NCI-H2029 (cell line): ENCODE measurements at regions not wholly inside any gene's neighbourhood (a gene's known extent, or its start where the extent isn't known, plus 50 kb on each side); places are given as distances from the start of the nearest gene placed in this dataset.

Experiments used
- DNase-seq: peaks from one replicate; lab custom pipeline; 2025; lab: John Stamatoyannopoulos, UW

DNA sequence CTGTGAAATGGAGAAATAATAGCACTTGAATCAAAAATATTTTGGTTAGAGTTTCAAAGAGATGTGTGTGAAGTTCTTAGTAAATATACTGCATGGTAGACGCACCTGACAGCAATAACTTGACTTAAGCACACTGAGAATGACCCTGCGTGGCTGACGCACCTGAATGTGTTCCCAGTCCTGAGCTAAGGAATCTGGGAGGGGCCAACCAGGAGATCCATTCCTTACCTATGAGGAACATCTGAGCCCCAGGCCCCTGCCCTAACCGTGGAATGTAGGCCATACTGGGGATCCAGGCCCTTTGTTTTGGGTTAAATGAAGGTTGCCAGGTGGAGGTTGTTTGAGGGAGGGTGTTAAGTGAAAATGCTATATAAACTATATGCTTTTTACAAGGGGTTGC is 284.4 kb downstream of the RBM43 start:
- DNase-seq = no peak

- DNase-seq = no peak
Measured at GRCh38 chr2:150976604-150977003, 285.1 kb downstream of the RBM43 start.

GRCh38 chr2:150974864-150975263 is 286.8 kb downstream of the RBM43 start:
- DNase-seq = no peak

DNA sequence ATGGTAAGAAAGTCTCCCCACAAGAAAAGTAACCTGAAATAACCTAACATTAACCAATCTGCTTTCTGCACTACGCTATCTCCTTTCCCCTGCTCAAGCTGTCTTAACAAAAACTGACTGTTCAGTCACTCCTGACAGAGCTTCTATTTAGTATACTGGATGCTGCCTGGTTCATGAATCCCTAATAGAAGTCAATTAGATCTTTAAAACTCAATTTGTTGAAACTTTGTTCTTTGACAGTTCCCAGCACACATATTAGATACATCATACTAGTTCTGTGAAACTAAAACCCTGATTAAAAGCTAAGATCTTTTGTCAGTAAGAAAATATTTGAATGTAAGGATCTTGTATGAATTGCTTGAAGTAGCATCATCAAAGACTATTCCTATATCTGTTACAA is 287.4 kb downstream of the RBM43 start:
- no peak for DNase-seq

DNA sequence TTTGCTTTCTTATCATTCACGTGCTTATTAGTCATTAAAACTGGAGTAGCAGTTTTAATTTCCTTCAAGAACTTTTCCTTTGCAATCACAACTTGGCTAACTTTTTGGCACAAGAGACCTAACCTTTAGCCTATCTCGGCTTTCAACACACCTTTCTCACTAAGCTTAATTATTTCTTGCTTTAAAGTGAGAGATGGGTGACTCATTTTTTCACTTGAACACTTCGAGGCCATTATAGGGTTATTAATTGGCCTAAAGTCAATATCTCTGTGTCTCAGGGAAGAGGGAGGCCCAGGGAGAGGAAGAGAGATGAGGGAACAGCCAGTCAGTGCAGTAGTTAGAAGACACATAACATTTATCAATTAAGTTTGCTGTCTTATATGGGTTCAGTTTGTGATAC is 289.8 kb downstream of the RBM43 start:
- no peak for DNase-seq

DNA sequence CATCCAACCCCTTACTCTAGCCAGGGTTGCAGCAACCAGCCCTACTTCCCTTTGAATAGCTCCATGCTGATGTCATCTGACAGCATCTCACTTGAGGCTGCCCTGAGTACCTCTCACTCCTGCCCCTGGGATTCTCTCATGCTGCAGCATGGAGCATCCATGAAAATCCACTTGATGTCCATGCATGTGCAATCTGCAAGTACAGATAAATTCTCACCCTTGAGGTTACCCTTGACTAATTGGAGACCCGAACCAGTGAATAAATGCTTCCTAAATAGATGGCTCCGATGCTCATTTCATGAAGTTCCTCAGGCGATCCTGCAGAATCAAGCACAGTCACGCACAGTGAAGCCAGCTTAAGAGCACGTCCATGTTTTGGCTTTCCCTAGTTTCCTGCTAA is 298.3 kb downstream of the RBM43 start:
- DNase-seq = no peak

DNA sequence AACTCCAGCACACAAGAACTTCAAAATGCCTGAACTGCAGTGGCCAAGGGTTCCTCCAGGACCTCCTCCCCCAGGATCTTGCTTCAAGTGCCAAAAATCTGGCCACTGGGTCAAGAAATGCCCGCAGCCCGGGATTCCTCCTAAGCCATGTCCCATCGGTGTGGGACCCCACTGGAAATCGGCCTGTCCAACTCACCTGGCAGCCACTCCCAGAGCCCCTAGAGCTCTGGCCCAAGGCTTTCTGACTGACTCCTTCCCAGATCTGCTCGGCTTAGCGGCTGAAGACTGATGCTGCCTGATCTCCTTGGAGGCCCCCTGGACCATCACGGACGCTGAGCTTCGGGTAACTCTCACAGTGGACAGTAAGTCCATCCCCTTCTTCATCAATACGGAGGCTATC is 306.4 kb downstream of the RBM43 start:
- DNase-seq = no peak

- no peak for DNase-seq
Measured at GRCh38 chr2:150946831-150947230, 314.8 kb downstream of the RBM43 start.

GRCh38 chr2:150944315-150944714 is 317.3 kb downstream of the RBM43 start:
- no peak for DNase-seq

- no peak for DNase-seq
Measured at GRCh38 chr2:150939087-150939486, 322.6 kb downstream of the RBM43 start.

DNA sequence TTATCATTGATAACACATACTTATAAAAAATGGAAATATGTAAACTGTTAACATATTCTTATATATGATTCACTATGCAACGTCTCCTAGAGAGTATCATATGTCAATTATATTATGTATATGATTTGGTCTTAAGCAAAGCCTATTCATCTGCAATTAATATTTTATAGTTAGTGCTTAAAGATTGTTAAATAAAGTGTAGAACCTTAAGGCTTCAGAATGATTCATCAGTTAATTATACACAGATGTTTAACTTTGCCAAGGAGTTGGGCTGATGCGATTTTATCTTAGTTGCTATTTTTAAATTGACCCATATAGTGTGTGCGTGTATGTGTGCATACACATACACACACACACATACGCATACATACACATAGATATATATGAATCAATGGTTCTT is 323.1 kb downstream of the RBM43 start:
- DNase-seq = no peak

DNA sequence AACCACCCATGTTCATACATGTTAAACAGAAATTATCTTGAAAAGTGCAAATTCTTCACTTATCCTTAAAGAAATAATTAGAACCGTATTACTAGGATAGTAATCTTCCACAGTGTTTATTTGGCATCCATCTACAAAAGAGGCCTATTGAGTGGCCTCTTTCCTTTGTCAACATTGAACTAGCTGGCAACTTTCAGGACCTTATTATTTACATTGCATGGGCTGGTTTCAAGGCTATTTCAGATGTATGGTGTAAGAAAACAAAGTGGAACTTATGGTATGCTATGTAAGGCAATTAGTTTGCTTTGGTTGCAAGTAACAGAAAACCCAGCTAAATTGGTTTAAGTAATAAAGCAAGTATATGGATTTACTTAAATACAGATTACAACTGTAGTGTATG is 324.6 kb downstream of the RBM43 start:
- DNase-seq = no peak

GRCh38 chr2:150931451-150931850 is 330.2 kb downstream of the RBM43 start:
- DNase-seq = no peak

DNA sequence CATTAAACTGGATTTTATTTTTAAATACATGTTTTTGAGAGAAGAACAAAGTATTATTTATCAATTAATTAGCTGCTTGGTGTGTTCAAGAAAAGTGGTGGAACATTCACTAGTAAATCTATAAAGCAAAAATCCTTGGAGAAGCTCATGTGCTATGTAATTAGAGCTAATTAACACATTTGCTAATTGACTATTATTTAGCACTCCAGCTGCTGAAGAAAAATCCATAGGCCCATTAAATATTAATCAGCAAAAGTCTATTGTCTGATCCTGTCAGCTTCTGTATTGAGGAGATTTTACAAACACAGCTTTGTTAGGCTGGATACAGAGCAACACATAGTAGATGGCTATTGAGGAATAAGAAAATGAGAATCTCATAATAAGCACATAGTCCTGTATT is 336.1 kb downstream of the RBM43 start:
- no peak for DNase-seq

GRCh38 chr2:150924878-150925277 is 336.8 kb downstream of the RBM43 start:
- DNase-seq = no peak

DNA sequence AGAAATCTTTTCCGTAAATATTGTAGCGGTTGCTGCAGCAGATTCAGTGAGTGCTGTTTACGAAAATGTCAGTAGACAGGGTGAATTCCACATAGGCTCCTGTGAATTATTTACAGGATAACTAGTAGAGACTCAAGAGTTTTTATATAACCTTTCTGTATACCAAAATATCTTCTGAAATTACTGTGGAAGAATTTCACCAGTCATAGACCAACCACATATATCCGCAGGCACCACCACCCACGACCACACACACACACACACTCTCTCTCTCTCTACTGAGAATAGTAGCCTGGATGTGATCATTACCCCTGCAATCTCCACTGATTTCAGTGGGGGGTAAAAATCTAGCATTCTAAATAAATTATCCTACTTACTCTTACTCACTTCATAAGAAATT is 341.8 kb downstream of the RBM43 start:
- no peak for DNase-seq

DNA sequence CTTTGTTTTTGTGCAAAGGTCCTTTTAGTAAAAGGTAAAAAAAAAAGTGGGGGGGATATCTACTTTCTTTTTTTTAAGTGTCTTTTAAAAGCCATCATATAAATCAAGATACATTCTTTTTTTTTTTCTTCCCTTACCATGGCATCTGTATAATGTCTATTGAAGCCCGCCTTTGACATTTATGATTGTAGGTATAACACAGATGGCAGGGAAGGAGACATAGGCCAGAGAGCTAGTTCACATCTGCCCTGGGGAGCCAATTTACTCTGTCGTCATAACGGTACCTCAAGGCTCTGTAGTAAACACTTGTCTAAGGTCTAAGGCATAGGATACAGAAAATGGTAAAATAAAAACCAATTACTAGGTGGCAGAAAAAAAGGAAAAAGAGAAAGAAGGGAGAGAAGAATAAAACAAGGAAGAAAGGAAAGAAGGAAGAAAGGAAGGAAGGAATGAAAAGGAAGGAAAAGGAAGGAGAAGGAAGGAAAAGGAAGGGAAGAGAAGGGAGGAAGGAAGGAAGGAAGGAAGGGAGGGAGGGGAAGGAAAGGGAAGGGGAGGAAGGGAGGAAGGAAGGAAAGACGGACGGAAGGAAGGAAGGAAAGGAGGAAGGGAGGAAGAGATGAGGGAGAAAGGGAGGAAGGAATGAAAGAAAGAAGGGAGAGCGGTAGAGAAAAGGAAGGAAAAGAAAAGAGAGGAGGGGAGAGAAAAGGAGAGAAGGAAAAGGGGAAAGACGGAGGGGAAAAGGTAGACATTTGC is 343.5 kb downstream of the RBM43 start:
- no peak for DNase-seq

DNA sequence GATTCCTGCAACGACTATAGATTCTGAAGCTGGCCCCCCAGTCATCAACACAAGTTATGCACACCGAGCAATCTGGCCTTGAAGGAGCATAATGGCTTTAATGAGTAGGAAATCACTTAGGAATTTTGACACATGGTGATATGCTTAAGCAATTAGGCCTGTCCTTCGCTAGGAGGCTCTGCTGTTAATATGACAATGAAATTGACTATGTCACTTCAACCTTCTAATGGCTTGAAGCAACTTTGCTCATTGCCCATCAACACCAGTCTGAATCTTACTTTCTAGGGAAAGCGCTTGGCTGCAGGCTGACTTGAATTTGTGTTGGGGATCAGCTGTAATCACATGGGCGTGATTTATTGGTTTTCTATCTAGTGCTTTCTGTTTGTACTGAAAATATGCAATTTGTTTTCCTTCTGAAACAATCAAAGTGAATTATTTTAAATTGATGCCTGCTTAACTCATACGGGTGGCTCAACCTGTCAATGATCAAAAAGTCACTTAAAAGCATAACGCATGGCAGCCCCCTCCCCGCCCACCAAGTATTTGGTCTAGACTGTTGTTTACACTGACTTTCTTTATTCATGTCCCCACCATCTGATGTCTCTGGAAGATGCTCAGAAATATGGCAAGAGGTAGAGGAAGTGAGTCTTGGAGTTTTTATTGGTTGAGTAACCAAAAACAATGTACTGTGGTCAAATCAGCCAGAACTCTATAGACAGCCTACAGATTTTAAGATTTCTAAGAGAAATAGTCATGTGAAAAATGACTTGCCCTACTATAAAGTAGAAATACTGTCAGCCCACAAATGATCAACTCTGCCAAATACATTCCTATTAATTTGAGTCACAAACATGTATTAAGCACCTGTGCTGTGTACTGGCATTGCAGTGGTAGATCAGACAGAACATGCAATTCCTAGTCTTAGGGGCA is 344.9 kb downstream of the RBM43 start:
- no peak for DNase-seq

DNA sequence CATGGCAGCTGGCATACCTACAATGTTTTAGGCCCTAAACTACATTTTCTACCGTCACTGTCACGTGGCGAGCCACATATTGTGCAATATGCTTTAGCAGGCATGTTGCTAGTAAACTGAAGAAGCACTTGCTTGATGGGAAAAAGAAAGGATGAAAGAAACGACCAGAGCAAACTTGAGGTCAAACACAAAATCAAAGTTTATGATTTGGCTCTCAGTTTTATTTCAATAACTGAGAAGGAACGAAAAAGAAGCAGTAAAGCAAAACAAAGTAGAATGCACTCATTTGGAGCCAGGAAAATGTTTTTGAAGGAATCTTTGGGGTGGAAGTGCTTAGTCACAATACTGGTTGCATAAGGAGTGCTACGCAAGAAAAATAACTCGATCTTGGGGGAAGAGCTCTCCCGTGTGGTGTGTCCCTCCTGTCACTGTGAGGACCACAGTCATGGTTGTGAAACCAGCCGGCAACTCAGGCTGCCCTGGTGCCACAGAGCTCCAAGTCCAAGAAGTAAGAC is 349.8 kb downstream of the RBM43 start:
- no peak for DNase-seq

DNA sequence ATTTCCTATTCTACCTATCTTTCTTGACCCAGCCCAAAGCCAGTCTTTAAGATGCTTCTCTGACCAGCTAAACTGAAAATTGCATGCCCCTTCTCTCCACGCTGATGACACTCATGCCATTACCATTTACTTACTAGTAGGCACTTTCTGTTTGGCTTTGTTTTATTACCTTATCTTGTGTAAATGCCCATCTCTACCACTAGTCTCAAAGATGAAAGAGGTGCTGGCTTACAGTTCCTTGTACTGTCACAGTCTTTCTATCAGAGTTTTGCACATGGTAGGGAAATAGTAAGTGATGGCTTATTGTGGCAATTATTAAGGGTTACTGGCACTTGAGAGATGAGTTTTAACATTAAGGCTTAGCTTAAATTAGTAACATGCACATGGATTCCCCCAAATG is 352.1 kb downstream of the RBM43 start:
- DNase-seq = no peak

- no peak for DNase-seq
Measured at GRCh38 chr2:150909090-150909489, 352.6 kb downstream of the RBM43 start.

DNA sequence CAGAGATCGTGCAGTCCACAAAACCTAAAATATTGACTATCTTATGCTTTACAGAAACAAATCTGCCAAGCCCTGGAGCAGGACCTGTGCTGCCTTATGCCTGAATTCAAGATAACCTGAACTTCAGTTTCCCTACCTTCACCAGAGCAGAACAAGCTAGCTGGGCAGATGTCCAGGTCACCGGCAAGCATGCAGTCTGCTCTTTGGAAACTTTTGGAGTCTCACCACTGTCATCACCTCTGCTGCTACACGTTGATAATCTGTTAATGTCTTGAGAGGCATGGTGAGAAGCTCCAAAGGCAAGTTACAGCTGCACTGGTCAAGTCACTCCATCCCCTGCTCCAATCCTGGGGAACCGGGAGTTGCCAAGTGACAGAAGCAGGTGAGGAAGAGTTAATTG is 354.2 kb downstream of the RBM43 start:
- DNase-seq = no peak

- no peak for DNase-seq
Measured at GRCh38 chr2:150903461-150903860, 358.2 kb downstream of the RBM43 start.
